Liver (tissue), 3 donors: ENCODE measurements at regions not wholly inside any gene's neighbourhood (a gene's known extent, or its start where the extent isn't known, plus 50 kb on each side); places are given as distances from the start of the nearest gene placed in this dataset.

Experiments
- ATF3 ChIP-seq: IDR thresholded peaks from 2 replicates; pipeline ENCODE4 v1.6.1; 2016; ENCODE audit warnings: antibody characterized with exemption
- CTCF ChIP-seq: fragments of 150-350 bp; IDR thresholded peaks from 2 replicates; pipeline ENCODE4 v1.5.1; 2017; ENCODE audit warnings: improper control_type of control experiment, low read depth, low read length; ENCODE audit not compliant: missing input control
- FOXA2 ChIP-seq: IDR thresholded peaks from 2 replicates; pipeline ENCODE4 v1.6.1; 2016; ENCODE audit warnings: antibody characterized with exemption
- GABPA ChIP-seq, 2 donors: IDR thresholded peaks in 1 of 2; conservative IDR thresholded peaks in 1 of 2; 2 replicates each; pipeline ENCODE4 v1.6.1; 2016; ENCODE audit warnings: antibody characterized with exemption in 2 of 2, mild to moderate bottlenecking in 1 of 2, moderate library complexity in 1 of 2
- JUND ChIP-seq, 2 donors: IDR thresholded peaks; 2 replicates each; pipeline ENCODE4 v1.6.1; 2016; ENCODE audit warnings: antibody characterized with exemption in 2 of 2
- RXRA ChIP-seq, 2 donors: IDR thresholded peaks; 2 replicates each; pipeline ENCODE4 v1.6.1; 2017 to 2018; ENCODE audit warnings: antibody characterized with exemption in 2 of 2, mild to moderate bottlenecking in 1 of 2
- YY1 ChIP-seq: IDR thresholded peaks from 2 replicates; pipeline ENCODE4 v1.6.1; 2016; ENCODE audit warnings: antibody characterized with exemption, mild to moderate bottlenecking
- TF ChIP-seq, protein P1 (sequence below): IDR thresholded peaks from 2 replicates; pipeline ENCODE4 v1.6.1; 2016; ENCODE audit warnings: antibody characterized with exemption
- TF ChIP-seq, protein P2 (sequence below): IDR thresholded peaks from 2 replicates; pipeline ENCODE4 v1.6.1; 2016; ENCODE audit warnings: antibody characterized with exemption, mild to moderate bottlenecking
- donor health status: healthy.
- donor health status: healthy.

- TF ChIP-seq RXRA (IDR thresholded peaks at IDR 0.05) (no peak), YY1 (no peak), FOXA2 (no peak), CTCF (no peak), JUND (IDR thresholded peaks at IDR 0.05) (no peak), GABPA (IDR thresholded peaks at IDR 0.05 in 1 of 2, conservative IDR thresholded peaks at IDR 0.05 in 1 of 2) (no peak), ATF3 (no peak)
- TF ChIP-seq, protein P1, sequence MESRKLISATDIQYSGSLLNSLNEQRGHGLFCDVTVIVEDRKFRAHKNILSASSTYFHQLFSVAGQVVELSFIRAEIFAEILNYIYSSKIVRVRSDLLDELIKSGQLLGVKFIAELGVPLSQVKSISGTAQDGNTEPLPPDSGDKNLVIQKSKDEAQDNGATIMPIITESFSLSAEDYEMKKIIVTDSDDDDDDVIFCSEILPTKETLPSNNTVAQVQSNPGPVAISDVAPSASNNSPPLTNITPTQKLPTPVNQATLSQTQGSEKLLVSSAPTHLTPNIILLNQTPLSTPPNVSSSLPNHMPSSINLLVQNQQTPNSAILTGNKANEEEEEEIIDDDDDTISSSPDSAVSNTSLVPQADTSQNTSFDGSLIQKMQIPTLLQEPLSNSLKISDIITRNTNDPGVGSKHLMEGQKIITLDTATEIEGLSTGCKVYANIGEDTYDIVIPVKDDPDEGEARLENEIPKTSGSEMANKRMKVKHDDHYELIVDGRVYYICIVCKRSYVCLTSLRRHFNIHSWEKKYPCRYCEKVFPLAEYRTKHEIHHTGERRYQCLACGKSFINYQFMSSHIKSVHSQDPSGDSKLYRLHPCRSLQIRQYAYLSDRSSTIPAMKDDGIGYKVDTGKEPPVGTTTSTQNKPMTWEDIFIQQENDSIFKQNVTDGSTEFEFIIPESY = no peak
- TF ChIP-seq, protein P2, sequence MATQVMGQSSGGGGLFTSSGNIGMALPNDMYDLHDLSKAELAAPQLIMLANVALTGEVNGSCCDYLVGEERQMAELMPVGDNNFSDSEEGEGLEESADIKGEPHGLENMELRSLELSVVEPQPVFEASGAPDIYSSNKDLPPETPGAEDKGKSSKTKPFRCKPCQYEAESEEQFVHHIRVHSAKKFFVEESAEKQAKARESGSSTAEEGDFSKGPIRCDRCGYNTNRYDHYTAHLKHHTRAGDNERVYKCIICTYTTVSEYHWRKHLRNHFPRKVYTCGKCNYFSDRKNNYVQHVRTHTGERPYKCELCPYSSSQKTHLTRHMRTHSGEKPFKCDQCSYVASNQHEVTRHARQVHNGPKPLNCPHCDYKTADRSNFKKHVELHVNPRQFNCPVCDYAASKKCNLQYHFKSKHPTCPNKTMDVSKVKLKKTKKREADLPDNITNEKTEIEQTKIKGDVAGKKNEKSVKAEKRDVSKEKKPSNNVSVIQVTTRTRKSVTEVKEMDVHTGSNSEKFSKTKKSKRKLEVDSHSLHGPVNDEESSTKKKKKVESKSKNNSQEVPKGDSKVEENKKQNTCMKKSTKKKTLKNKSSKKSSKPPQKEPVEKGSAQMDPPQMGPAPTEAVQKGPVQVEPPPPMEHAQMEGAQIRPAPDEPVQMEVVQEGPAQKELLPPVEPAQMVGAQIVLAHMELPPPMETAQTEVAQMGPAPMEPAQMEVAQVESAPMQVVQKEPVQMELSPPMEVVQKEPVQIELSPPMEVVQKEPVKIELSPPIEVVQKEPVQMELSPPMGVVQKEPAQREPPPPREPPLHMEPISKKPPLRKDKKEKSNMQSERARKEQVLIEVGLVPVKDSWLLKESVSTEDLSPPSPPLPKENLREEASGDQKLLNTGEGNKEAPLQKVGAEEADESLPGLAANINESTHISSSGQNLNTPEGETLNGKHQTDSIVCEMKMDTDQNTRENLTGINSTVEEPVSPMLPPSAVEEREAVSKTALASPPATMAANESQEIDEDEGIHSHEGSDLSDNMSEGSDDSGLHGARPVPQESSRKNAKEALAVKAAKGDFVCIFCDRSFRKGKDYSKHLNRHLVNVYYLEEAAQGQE = no peak
Observed at GRCh38 chr11:19336331-19336730, 95.6 kb upstream of the E2F8 start.
